AG09309 (cell line): ENCODE measurements at regions not wholly inside any gene's neighbourhood (a gene's known extent, or its start where the extent isn't known, plus 50 kb on each side); places are given as distances from the start of the nearest gene placed in this dataset.
"Not testable (repeated sequence)": the region's sequence is repeated elsewhere in the genome, so short reads cannot be mapped to it uniquely, and the experiment has no call there.

Experiments
- DNase-seq: peaks from one replicate; pipeline ENCODE4 v3.0.0-alpha.2; 2010; ENCODE audit warnings: low read depth
- H3K4me3 ChIP-seq: 2 replicates; pipeline ENCODE4 v1.5.1; 2011; ENCODE audit warnings: mild to moderate bottlenecking, low read depth, low read length, moderate library complexity; ENCODE audit not compliant: control insufficient read depth
- CTCF ChIP-seq: IDR thresholded peaks from 2 replicates; pipeline ENCODE4 v1.5.1; 2011; ENCODE audit warnings: mild to moderate bottlenecking, low read depth, low read length, inconsistent platforms; ENCODE audit not compliant: insufficient read depth, control insufficient read depth; ENCODE audit errors: missing control alignments

- TF ChIP-seq CTCF: no peak
- H3K4me3 ChIP-seq: no peak overlapping the region
- no peak for DNase-seq
Measured at GRCh38 chr6:13865141-13865540, 50.8 kb upstream of the MCUR1 start.

- H3K4me3 ChIP-seq: not testable (repeated sequence)
Measured at GRCh38 chr6:13864669-13865068, 50.3 kb upstream of the MCUR1 start.

More at GRCh38 chr6:13864669-13865068, 50.3 kb upstream of the MCUR1 start:
- DNase-seq: not testable (repeated sequence)
